Stomach (tissue), 4 donors: ENCODE measurements at regions not wholly inside any gene's neighbourhood (a gene's known extent, or its start where the extent isn't known, plus 50 kb on each side); places are given as distances from the start of the nearest gene placed in this dataset.

ENCODE experiments used
- POLR2A ChIP-seq, 4 donors: fragments of 450-650 bp; IDR thresholded peaks; one replicate each; pipeline ENCODE4 v1.6.1; 2016; ENCODE audit warnings: antibody characterized with exemption in 4 of 4, control low read depth in 2 of 4, mild to moderate bottlenecking in 1 of 4, moderate library complexity in 1 of 4
- TF ChIP-seq, protein P1 (sequence below), 7 experiments: fragments of 450-650 bp in 4 of 7; fragments of 200-600 bp in 3 of 7; sonication (generic) in 3 of 7; IDR thresholded peaks; one replicate each; pipeline ENCODE4 v1.5.1; 2016 to 2019; ENCODE audit warnings: antibody characterized with exemption in 7 of 7, control low read depth in 2 of 7, mild to moderate bottlenecking in 1 of 7

GRCh38 chr2:56981554-56981953 lies 797.8 kb downstream of the CCDC85A start:
- TF ChIP-seq, protein P1, sequence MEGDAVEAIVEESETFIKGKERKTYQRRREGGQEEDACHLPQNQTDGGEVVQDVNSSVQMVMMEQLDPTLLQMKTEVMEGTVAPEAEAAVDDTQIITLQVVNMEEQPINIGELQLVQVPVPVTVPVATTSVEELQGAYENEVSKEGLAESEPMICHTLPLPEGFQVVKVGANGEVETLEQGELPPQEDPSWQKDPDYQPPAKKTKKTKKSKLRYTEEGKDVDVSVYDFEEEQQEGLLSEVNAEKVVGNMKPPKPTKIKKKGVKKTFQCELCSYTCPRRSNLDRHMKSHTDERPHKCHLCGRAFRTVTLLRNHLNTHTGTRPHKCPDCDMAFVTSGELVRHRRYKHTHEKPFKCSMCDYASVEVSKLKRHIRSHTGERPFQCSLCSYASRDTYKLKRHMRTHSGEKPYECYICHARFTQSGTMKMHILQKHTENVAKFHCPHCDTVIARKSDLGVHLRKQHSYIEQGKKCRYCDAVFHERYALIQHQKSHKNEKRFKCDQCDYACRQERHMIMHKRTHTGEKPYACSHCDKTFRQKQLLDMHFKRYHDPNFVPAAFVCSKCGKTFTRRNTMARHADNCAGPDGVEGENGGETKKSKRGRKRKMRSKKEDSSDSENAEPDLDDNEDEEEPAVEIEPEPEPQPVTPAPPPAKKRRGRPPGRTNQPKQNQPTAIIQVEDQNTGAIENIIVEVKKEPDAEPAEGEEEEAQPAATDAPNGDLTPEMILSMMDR (IDR thresholded peaks at IDR 0.05) = no peak
- no peak for TF ChIP-seq POLR2A (IDR thresholded peaks at IDR 0.05)
